Neural cell (in vitro differentiated cells): ENCODE measurements at regions not wholly inside any gene's neighbourhood (a gene's known extent, or its start where the extent isn't known, plus 50 kb on each side); places are given as distances from the start of the nearest gene placed in this dataset.

ENCODE experiments used
- EP300 ChIP-seq: fragments of 450-650 bp; conservative IDR thresholded peaks from 2 replicates; pipeline ENCODE4 v1.6.1; 2014; ENCODE audit warnings: antibody characterized with exemption, mild to moderate bottlenecking, moderate library complexity; ENCODE audit not compliant: poor library complexity, severe bottlenecking
- EZH2 ChIP-seq: fragments of 200-600, 300-800 bp; shearing (Covaris generic), sonication (generic); IDR thresholded peaks from 2 replicates; pipeline ENCODE4 v1.6.1; 2014; ENCODE audit warnings: antibody characterized with exemption, low read length, borderline replicate concordance, mild to moderate bottlenecking; ENCODE audit not compliant: insufficient read depth, poor library complexity, severe bottlenecking
- MXI1 ChIP-seq: fragments of 450-650 bp; conservative IDR thresholded peaks from 2 replicates; pipeline ENCODE4 v1.6.1; 2014; ENCODE audit warnings: antibody characterized with exemption, mild to moderate bottlenecking; ENCODE audit not compliant: poor library complexity, severe bottlenecking
- POLR2AphosphoS5 ChIP-seq: IDR thresholded peaks from 2 replicates; pipeline ENCODE4 v1.6.1; 2012
- RAD21 ChIP-seq: fragments of 450-650 bp; conservative IDR thresholded peaks from 2 replicates; pipeline ENCODE4 v1.6.1; 2014; ENCODE audit warnings: antibody characterized with exemption, mild to moderate bottlenecking, moderate library complexity
- SMC3 ChIP-seq: fragments of 450-650 bp; conservative IDR thresholded peaks from 2 replicates; pipeline ENCODE4 v1.6.1; 2014; ENCODE audit warnings: antibody characterized with exemption, mild to moderate bottlenecking, moderate library complexity; ENCODE audit not compliant: poor library complexity
- TAF1 ChIP-seq: IDR thresholded peaks from 2 replicates; pipeline ENCODE4 v1.6.1; 2012; ENCODE audit warnings: low read depth
- TF ChIP-seq, protein P1 (sequence below): IDR thresholded peaks from 2 replicates; pipeline ENCODE4 v1.6.1; 2012; ENCODE audit warnings: borderline replicate concordance
- TF ChIP-seq, protein P2 (sequence below): fragments of 450-650 bp; IDR thresholded peaks from 2 replicates; pipeline ENCODE4 v1.5.1; 2014; ENCODE audit warnings: antibody characterized with exemption, mild to moderate bottlenecking, moderate library complexity; ENCODE audit not compliant: poor library complexity, severe bottlenecking

GRCh38 chr1:181327796-181328195, 155.5 kb upstream of the CACNA1E start:
- TF ChIP-seq, protein P1, sequence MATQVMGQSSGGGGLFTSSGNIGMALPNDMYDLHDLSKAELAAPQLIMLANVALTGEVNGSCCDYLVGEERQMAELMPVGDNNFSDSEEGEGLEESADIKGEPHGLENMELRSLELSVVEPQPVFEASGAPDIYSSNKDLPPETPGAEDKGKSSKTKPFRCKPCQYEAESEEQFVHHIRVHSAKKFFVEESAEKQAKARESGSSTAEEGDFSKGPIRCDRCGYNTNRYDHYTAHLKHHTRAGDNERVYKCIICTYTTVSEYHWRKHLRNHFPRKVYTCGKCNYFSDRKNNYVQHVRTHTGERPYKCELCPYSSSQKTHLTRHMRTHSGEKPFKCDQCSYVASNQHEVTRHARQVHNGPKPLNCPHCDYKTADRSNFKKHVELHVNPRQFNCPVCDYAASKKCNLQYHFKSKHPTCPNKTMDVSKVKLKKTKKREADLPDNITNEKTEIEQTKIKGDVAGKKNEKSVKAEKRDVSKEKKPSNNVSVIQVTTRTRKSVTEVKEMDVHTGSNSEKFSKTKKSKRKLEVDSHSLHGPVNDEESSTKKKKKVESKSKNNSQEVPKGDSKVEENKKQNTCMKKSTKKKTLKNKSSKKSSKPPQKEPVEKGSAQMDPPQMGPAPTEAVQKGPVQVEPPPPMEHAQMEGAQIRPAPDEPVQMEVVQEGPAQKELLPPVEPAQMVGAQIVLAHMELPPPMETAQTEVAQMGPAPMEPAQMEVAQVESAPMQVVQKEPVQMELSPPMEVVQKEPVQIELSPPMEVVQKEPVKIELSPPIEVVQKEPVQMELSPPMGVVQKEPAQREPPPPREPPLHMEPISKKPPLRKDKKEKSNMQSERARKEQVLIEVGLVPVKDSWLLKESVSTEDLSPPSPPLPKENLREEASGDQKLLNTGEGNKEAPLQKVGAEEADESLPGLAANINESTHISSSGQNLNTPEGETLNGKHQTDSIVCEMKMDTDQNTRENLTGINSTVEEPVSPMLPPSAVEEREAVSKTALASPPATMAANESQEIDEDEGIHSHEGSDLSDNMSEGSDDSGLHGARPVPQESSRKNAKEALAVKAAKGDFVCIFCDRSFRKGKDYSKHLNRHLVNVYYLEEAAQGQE, result no peak
- TF ChIP-seq TAF1 (no peak), EP300 (no peak), EZH2 (no peak), MXI1 (no peak), SMC3 (no peak), POLR2AphosphoS5 (no peak), RAD21 (no peak)
- TF ChIP-seq, protein P2, sequence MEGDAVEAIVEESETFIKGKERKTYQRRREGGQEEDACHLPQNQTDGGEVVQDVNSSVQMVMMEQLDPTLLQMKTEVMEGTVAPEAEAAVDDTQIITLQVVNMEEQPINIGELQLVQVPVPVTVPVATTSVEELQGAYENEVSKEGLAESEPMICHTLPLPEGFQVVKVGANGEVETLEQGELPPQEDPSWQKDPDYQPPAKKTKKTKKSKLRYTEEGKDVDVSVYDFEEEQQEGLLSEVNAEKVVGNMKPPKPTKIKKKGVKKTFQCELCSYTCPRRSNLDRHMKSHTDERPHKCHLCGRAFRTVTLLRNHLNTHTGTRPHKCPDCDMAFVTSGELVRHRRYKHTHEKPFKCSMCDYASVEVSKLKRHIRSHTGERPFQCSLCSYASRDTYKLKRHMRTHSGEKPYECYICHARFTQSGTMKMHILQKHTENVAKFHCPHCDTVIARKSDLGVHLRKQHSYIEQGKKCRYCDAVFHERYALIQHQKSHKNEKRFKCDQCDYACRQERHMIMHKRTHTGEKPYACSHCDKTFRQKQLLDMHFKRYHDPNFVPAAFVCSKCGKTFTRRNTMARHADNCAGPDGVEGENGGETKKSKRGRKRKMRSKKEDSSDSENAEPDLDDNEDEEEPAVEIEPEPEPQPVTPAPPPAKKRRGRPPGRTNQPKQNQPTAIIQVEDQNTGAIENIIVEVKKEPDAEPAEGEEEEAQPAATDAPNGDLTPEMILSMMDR, result no peak
